ENCODE measurements at regions not wholly inside any gene's neighbourhood (a gene's known extent, or its start where the extent isn't known, plus 50 kb on each side); places are given as distances from the start of the nearest gene placed in this dataset.
A peak's percentile ranks its signal among the peaks of the same experiment; 100 is the strongest.
"Not testable (repeated sequence)": the region's sequence is repeated elsewhere in the genome, so short reads cannot be mapped to it uniquely, and the experiment has no call there.

GRCh38 chr9:26669701-26670670 lies 222.6 kb downstream of the CAAP1 start:
- no peak for DNase-seq (ENCODE audit: low read depth in 2 of 2)

- no peak for DNase-seq (ENCODE audit: low read depth in 2 of 2)
Measured at GRCh38 chr9:26667882-26668281, 224.7 kb downstream of the CAAP1 start.

- no peak for DNase-seq (ENCODE audit: low read depth in 2 of 2)
Measured at GRCh38 chr9:26665666-26666065, 226.9 kb downstream of the CAAP1 start.

- DNase-seq (ENCODE audit: low read depth in 2 of 2), result not testable (repeated sequence)
Measured at GRCh38 chr9:26664087-26664773, 228.4 kb downstream of the CAAP1 start.

GRCh38 chr9:26662476-26662875 lies 230.1 kb downstream of the CAAP1 start:
- no peak for DNase-seq (ENCODE audit: low read depth in 2 of 2)

- no peak for DNase-seq (ENCODE audit: low read depth in 2 of 2)
Measured at GRCh38 chr9:26658476-26658875, 234.1 kb downstream of the CAAP1 start.

- no peak for DNase-seq (ENCODE audit: low read depth in 2 of 2)
Measured at GRCh38 chr9:26657958-26658357, 234.6 kb downstream of the CAAP1 start.

GRCh38 chr9:26656003-26656870 lies 236.4 kb downstream of the CAAP1 start:
- peak in 1 of 2 donors; percentile 5 for DNase-seq (ENCODE audit: low read depth in 2 of 2)

- DNase-seq (ENCODE audit: low read depth in 2 of 2), result no peak
Measured at GRCh38 chr9:26655166-26655565, 237.4 kb downstream of the CAAP1 start.

- no peak for DNase-seq (ENCODE audit: low read depth in 2 of 2)
Measured at GRCh38 chr9:26650325-26650724, 242.3 kb downstream of the CAAP1 start.

- DNase-seq (ENCODE audit: low read depth in 2 of 2), result no peak
Measured at GRCh38 chr9:26643826-26644225, 248.8 kb downstream of the CAAP1 start.

- DNase-seq (ENCODE audit: low read depth in 2 of 2), result no peak
Measured at GRCh38 chr9:26639761-26640160, 252.8 kb downstream of the CAAP1 start.

- DNase-seq (ENCODE audit: low read depth in 2 of 2), result no peak
Measured at GRCh38 chr9:26637101-26637500, 255.5 kb downstream of the CAAP1 start.

GRCh38 chr9:26613851-26614350 lies 278.7 kb downstream of the CAAP1 start:
- DNase-seq (ENCODE audit: low read depth in 2 of 2), result not testable (repeated sequence)

GRCh38 chr9:26612211-26612610 lies 280.4 kb downstream of the CAAP1 start:
- DNase-seq (ENCODE audit: low read depth in 2 of 2), result no peak

- DNase-seq (ENCODE audit: low read depth in 2 of 2), result no peak
Measured at GRCh38 chr9:26606756-26607155, 285.8 kb downstream of the CAAP1 start.

- no peak for DNase-seq (ENCODE audit: low read depth in 2 of 2)
Measured at GRCh38 chr9:26605367-26605766, 287.2 kb downstream of the CAAP1 start.

- DNase-seq (ENCODE audit: low read depth in 2 of 2), result no peak
Measured at GRCh38 chr9:26604076-26604662, 288.4 kb downstream of the CAAP1 start.

- DNase-seq (ENCODE audit: low read depth in 2 of 2), result no peak
Measured at GRCh38 chr9:26603617-26604016, 289.0 kb downstream of the CAAP1 start.

GRCh38 chr9:26597542-26598149 lies 295.0 kb downstream of the CAAP1 start:
- no peak for DNase-seq (ENCODE audit: low read depth in 2 of 2)

GRCh38 chr9:26579056-26579455 lies 313.5 kb downstream of the CAAP1 start:
- no peak for DNase-seq (ENCODE audit: low read depth in 2 of 2)
